IMR-90 (cell line): ENCODE measurements at regions not wholly inside any gene's neighbourhood (a gene's known extent, or its start where the extent isn't known, plus 50 kb on each side); places are given as distances from the start of the nearest gene placed in this dataset.

Source experiments
- BHLHE40 ChIP-seq: fragments of 150-350 bp; IDR thresholded peaks from 2 replicates; pipeline ENCODE4 v1.6.1; 2016; ENCODE audit warnings: mild to moderate bottlenecking, low read depth, low read length
- CEBPB ChIP-seq: IDR thresholded peaks from 2 replicates; pipeline ENCODE4 v1.6.1; 2012; ENCODE audit warnings: low read depth, low read length, improper control_type of control experiment
- CHD1 ChIP-seq: IDR thresholded peaks from 2 replicates; pipeline ENCODE4 v1.6.1; 2012; ENCODE audit warnings: low read depth, low read length, improper control_type of control experiment
- CTCF ChIP-seq: conservative IDR thresholded peaks from 2 replicates; pipeline ENCODE4 v1.5.1; 2012; ENCODE audit warnings: mild to moderate bottlenecking, low read depth, low read length, improper control_type of control experiment
- MXI1 ChIP-seq: IDR thresholded peaks from 2 replicates; pipeline ENCODE4 v1.6.1; 2012; ENCODE audit warnings: low read depth, mild to moderate bottlenecking, low read length, moderate library complexity, borderline replicate concordance
- NFE2L2 ChIP-seq: fragments of 150-350 bp; IDR thresholded peaks from 2 replicates; pipeline ENCODE4 v1.6.1; 2016; ENCODE audit warnings: low read depth, mild to moderate bottlenecking, low read length
- POLR2A ChIP-seq: IDR thresholded peaks from 2 replicates; pipeline ENCODE4 v1.6.1; 2012; ENCODE audit warnings: mild to moderate bottlenecking, low read depth, low read length
- RAD21 ChIP-seq: IDR thresholded peaks from 2 replicates; pipeline ENCODE4 v1.6.1; 2012; ENCODE audit warnings: low read length, improper control_type of control experiment
- RCOR1 ChIP-seq: IDR thresholded peaks from 2 replicates; pipeline ENCODE4 v1.6.1; 2012; ENCODE audit warnings: mild to moderate bottlenecking, low read length, improper control_type of control experiment; ENCODE audit not compliant: insufficient replicate concordance
- SMC3 ChIP-seq: fragments of 150-350 bp; IDR thresholded peaks from 2 replicates; pipeline ENCODE4 v1.6.1; 2016; ENCODE audit warnings: low read depth, mild to moderate bottlenecking, antibody characterized with exemption, low read length, moderate library complexity
- USF2 ChIP-seq: fragments of 150-350 bp; IDR thresholded peaks from 2 replicates; pipeline ENCODE4 v1.6.1; 2017; ENCODE audit warnings: mild to moderate bottlenecking, antibody characterized with exemption, low read length, low read depth
- TF ChIP-seq, protein P1 (sequence below): fragments of 150-350 bp; IDR thresholded peaks from 2 replicates; pipeline ENCODE4 v1.6.1; 2016; ENCODE audit warnings: low read depth, mild to moderate bottlenecking, low read length, moderate library complexity, borderline replicate concordance

DNA sequence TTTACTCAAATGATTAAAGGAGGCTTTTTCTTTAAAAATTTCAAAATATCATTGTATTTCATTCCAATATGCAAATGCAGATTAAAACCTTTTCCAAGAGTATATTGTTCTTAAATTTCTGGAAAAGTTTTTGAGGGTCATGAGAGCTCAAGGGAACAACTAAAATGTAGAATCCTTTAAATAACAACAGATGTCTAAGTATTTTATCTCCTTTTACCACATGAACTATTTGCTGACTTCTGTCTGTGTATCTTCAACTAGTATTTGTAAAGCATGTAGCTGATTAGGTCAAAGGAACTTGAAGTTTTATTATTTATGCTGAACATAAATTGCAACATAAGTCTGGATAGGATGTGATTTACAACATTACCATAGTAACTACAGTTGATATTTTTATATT lies 402.6 kb downstream of the CNTN6 start:
- no peak for TF ChIP-seq CTCF
- no peak for TF ChIP-seq RAD21
- TF ChIP-seq RCOR1 = no peak
- no peak for TF ChIP-seq POLR2A
- TF ChIP-seq MXI1 = no peak
- TF ChIP-seq CEBPB = no peak
- TF ChIP-seq USF2 = no peak
- TF ChIP-seq NFE2L2 = no peak
- TF ChIP-seq BHLHE40 = no peak
- TF ChIP-seq CHD1 = no peak
- TF ChIP-seq SMC3 = no peak
- TF ChIP-seq, protein P1, sequence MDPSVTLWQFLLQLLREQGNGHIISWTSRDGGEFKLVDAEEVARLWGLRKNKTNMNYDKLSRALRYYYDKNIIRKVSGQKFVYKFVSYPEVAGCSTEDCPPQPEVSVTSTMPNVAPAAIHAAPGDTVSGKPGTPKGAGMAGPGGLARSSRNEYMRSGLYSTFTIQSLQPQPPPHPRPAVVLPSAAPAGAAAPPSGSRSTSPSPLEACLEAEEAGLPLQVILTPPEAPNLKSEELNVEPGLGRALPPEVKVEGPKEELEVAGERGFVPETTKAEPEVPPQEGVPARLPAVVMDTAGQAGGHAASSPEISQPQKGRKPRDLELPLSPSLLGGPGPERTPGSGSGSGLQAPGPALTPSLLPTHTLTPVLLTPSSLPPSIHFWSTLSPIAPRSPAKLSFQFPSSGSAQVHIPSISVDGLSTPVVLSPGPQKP = no peak
